Progenitor cell of endocrine pancreas (in vitro differentiated cells): ENCODE measurements at regions not wholly inside any gene's neighbourhood (a gene's known extent, or its start where the extent isn't known, plus 50 kb on each side); places are given as distances from the start of the nearest gene placed in this dataset.
A peak's percentile ranks its signal among the peaks of the same experiment; 100 is the strongest.

ENCODE experiments used
- DNase-seq: peaks from one replicate; pipeline ENCODE4 v3.0.0; 2021; ENCODE audit warnings: low spot score; ENCODE audit not compliant: unreplicated experiment
- H3K27ac Mint-ChIP-seq: 2 replicates; pipeline ENCODE4 v1.8.0; 2021; ENCODE audit warnings: mild to moderate bottlenecking, moderate library complexity, mixed read lengths
- H3K27me3 Mint-ChIP-seq: 2 replicates; pipeline ENCODE4 v1.8.0; 2021; ENCODE audit warnings: mixed read lengths
- H3K36me3 Mint-ChIP-seq: 2 replicates; pipeline ENCODE4 v1.8.0; 2022; ENCODE audit warnings: mixed read lengths; ENCODE audit not compliant: insufficient read depth
- H3K4me1 Mint-ChIP-seq: 2 replicates; pipeline ENCODE4 v1.8.0; 2021; ENCODE audit warnings: low read depth, mixed read lengths
- H3K4me3 Mint-ChIP-seq: 2 replicates; pipeline ENCODE4 v1.8.0; 2021; ENCODE audit warnings: low read depth, mild to moderate bottlenecking, moderate library complexity, mixed read lengths
- H3K9me3 Mint-ChIP-seq: 2 replicates; pipeline ENCODE4 v1.8.0; 2021; ENCODE audit warnings: low read depth, mixed read lengths
- CTCF ChIP-seq: fragments of 200-600 bp; sonication (generic); IDR thresholded peaks from one replicate; pipeline ENCODE4 v1.5.0; 2021; ENCODE audit warnings: antibody characterized with exemption, mild to moderate bottlenecking; ENCODE audit not compliant: unreplicated experiment

GRCh38 chr5:106677057-106677456, 993.7 kb downstream of the EFNA5 start:
- Mint-ChIP-seq H3K4me1 (peaks cover 3% of the 10 kb centered on the region), H3K9me3 (peaks cover 6% of the 10 kb centered on the region), H3K27me3 (no peaks in the 10 kb centered on the region), H3K27ac (no peak overlapping the region), H3K36me3 (peaks cover 1% of the 10 kb centered on the region), H3K4me3 (no peak overlapping the region)
- TF ChIP-seq CTCF, result no peak
- no peak for DNase-seq

DNA sequence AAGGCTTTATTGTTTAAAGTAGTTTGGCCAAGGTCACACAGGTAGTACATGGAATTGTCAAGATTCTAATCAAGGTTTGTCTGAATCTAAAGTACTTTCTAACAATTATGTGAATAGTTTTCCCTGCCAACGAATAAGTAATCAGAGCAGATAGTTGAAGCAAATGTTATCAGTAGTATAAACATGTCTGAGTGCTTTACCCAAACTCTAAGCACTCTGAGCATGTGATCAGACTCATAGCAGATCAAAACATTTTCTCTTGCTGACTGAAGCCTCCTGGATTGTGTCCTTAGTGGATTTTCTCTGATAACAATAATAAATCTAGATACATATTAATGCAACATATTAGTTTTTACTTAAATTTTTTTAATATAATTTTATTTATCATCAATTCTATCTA, 995.0 kb downstream of the EFNA5 start:
- Mint-ChIP-seq H3K36me3 (peaks cover 1% of the 10 kb centered on the region), H3K27me3 (no peaks in the 10 kb centered on the region), H3K4me3 (no peak overlapping the region), H3K4me1 (peaks cover 3% of the 10 kb centered on the region), H3K27ac (no peak overlapping the region), H3K9me3 (peaks cover 6% of the 10 kb centered on the region)
- TF ChIP-seq CTCF, result no peak
- DNase-seq, result no peak

- H3K9me3 Mint-ChIP-seq, result peaks cover under 1% of the 10 kb centered on the region
- no peak for DNase-seq
- H3K4me1 Mint-ChIP-seq, result peaks cover 3% of the 10 kb centered on the region
- H3K27ac Mint-ChIP-seq, result no peak overlapping the region
- peaks cover 1% of the 10 kb centered on the region for H3K36me3 Mint-ChIP-seq
- H3K4me3 Mint-ChIP-seq, result no peak overlapping the region
- H3K27me3 Mint-ChIP-seq, result no peaks in the 10 kb centered on the region
- TF ChIP-seq CTCF, result no peak
Measured at GRCh38 chr5:106673941-106674340, 996.8 kb downstream of the EFNA5 start.

DNA sequence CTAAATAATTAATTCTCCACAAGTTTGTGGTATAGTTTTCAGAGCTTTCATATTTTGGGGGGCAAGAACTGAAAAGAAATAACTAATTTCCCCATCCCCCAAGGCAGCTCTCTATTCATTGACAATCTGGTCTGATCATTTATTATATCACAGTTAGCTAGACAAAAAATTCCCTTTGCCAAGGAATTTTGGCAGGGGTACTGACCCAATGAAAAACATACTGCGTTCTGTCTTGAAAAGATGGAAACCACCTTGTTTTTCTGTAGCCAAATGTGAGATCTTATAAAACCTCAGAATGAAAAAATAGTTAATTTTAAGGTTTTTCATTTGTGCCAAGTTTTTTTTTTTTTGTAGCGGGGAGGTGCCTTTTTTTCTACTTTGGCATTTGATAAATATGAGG, 1008.9 kb downstream of the EFNA5 start:
- Mint-ChIP-seq H3K4me3 (no peak overlapping the region), H3K36me3 (no peaks in the 10 kb centered on the region), H3K9me3 (no peaks in the 10 kb centered on the region), H3K4me1 (no peaks in the 10 kb centered on the region), H3K27ac (no peak overlapping the region), H3K27me3 (no peaks in the 10 kb centered on the region)
- TF ChIP-seq CTCF, result no peak
- no peak for DNase-seq

DNA sequence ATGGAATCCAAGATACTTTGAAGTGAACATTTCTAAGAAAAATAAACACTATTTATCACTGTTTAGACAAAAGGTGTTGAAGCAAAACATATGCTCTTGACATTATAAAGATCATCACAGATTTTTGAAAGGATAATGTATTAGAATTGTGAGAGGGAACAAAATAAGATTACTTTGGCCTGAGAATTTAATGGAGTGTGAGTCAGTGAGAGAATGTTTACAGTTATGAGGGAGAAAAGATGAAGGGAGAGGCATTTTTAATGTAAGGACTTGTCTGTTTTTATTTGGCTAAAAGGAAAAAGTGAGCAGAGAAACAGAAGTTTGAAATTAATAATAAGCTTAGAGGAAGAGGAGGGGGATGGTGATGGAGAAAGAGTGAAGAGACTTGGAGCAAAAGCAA, 1010.1 kb downstream of the EFNA5 start:
- TF ChIP-seq CTCF, result no peak
- no peak for DNase-seq
- H3K27ac Mint-ChIP-seq, result no peak overlapping the region
- H3K4me3 Mint-ChIP-seq, result no peak overlapping the region
- H3K36me3 Mint-ChIP-seq, result no peaks in the 10 kb centered on the region
- H3K9me3 Mint-ChIP-seq, result peaks cover under 1% of the 10 kb centered on the region
- no peaks in the 10 kb centered on the region for H3K4me1 Mint-ChIP-seq
- no peaks in the 10 kb centered on the region for H3K27me3 Mint-ChIP-seq

DNA sequence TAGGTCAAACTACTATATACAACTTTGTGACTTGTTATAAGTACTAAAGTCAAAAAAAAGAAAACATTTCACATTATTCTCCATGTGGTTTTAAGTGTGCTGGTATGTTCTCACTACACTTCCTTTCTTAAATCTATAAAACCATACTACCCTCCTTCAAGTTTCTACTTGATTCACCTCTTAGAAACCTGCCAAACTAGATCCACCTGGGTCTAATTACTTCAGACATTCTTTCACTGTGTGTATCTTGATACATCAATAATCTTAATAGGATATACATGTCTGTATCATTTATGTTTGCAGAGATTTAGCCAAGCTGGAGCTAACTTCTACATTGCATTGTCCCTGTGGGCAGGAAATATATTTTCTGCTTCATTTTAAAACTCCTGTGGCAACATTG, 1012.6 kb downstream of the EFNA5 start:
- peak overlapping the region; percentile 11 for H3K27ac Mint-ChIP-seq
- H3K4me1 Mint-ChIP-seq, result no peaks in the 10 kb centered on the region

More for the DNA sequence above, 1012.6 kb downstream of the EFNA5 start:
- no peak for TF ChIP-seq CTCF
- H3K9me3 Mint-ChIP-seq, result peaks cover 17% of the 10 kb centered on the region
- no peaks in the 10 kb centered on the region for H3K27me3 Mint-ChIP-seq
- H3K36me3 Mint-ChIP-seq, result peaks cover 6% of the 10 kb centered on the region
- no peak for DNase-seq
- no peak overlapping the region for H3K4me3 Mint-ChIP-seq
